ENCODE measurements at regions not wholly inside any gene's neighbourhood (a gene's known extent, or its start where the extent isn't known, plus 50 kb on each side); places are given as distances from the start of the nearest gene placed in this dataset.

DNA sequence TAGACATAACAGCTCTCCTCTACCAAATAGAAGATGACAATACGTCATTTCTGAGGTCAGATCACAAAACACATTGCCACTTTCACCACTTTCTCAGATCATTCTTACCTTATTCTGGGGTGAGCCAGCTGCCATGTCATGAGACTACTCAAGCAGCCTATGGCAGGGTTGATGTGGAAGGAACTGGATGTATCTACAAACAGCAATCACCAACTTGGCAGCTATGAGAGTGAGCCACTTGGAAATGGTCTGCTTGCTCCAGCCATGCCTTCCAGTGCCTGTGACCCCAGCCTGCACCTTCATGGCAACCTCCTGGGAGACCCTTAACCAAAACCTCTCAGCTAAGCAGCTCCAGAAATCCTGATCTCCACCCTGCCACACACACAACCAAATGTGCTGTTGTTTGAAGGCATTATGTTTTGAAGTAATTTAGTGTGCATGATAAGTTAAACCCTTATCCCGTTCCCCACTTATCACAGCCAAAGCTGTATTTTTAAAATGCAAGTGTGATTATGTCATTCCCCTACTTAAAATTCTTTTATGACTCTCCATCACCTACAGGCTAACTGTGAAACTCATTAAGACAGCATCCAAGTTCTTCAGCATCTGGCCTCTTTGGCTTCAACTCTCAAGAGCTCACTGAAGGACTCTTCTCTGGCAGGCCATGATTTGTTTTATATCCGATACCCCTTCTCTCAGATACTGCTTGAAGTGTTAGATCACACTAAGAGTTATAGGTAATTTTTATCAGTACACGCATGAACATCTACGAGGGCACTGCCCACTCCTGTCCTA, 150.6 kb downstream of the LY86 start:
- ChIA-PET CTCF (no interaction called here), POLR2A (ENCODE audit: low non-redundant PET) (no interaction called here)
- no peak for TF ChIP-seq EZH2 (IDR thresholded peaks at IDR 0.05; ENCODE audit: borderline replicate concordance, low read depth, low read length, poor library complexity, severe bottlenecking)
- TF ChIP-seq, protein P1, sequence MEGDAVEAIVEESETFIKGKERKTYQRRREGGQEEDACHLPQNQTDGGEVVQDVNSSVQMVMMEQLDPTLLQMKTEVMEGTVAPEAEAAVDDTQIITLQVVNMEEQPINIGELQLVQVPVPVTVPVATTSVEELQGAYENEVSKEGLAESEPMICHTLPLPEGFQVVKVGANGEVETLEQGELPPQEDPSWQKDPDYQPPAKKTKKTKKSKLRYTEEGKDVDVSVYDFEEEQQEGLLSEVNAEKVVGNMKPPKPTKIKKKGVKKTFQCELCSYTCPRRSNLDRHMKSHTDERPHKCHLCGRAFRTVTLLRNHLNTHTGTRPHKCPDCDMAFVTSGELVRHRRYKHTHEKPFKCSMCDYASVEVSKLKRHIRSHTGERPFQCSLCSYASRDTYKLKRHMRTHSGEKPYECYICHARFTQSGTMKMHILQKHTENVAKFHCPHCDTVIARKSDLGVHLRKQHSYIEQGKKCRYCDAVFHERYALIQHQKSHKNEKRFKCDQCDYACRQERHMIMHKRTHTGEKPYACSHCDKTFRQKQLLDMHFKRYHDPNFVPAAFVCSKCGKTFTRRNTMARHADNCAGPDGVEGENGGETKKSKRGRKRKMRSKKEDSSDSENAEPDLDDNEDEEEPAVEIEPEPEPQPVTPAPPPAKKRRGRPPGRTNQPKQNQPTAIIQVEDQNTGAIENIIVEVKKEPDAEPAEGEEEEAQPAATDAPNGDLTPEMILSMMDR (conservative IDR thresholded peaks at IDR 0.05; ENCODE audit: low read depth, low read length), result no peak
- no peak overlapping the region for H3K27ac ChIP-seq (ENCODE audit: low read depth, low read length, poor library complexity, severe bottlenecking)
- no peak overlapping the region for H3K4me3 ChIP-seq (ENCODE audit: low read depth, low read length, poor library complexity, severe bottlenecking)
- H3K36me3 ChIP-seq (ENCODE audit: insufficient read depth, low read length, poor library complexity, severe bottlenecking), result no peaks in the 10 kb centered on the region
- intact Hi-C loops (cut with micrococcal nuclease; ENCODE audit: unreplicated experiment), result no loop called here
- no TSS peak for BruUV-seq (replicated peaks)
- no peaks in the 10 kb centered on the region for H3K9me3 ChIP-seq (ENCODE audit: low read depth, low read length, poor library complexity, severe bottlenecking)
- no peaks in the 10 kb centered on the region for H3K4me1 ChIP-seq (ENCODE audit: insufficient read depth, low read length, poor library complexity, severe bottlenecking)
- H3K27me3 ChIP-seq (replicated peaks; ENCODE audit: insufficient read depth, low read depth, low read length, poor library complexity), result no peaks in the 10 kb centered on the region
- DNase-seq (ENCODE audit: low spot score), result no peak

- no peak for DNase-seq (ENCODE audit: low spot score)
- H3K36me3 ChIP-seq (ENCODE audit: insufficient read depth, low read length, poor library complexity, severe bottlenecking), result no peaks in the 10 kb centered on the region
- no peak overlapping the region for H3K27ac ChIP-seq (ENCODE audit: low read depth, low read length, poor library complexity, severe bottlenecking)
- no peaks in the 10 kb centered on the region for H3K27me3 ChIP-seq (replicated peaks; ENCODE audit: insufficient read depth, low read depth, low read length, poor library complexity)
- TF ChIP-seq EZH2 (IDR thresholded peaks at IDR 0.05; ENCODE audit: borderline replicate concordance, low read depth, low read length, poor library complexity, severe bottlenecking), result no peak
- TF ChIP-seq, protein P1 (conservative IDR thresholded peaks at IDR 0.05; ENCODE audit: low read depth, low read length), result no peak
- ChIA-PET CTCF (no interaction called here), POLR2A (ENCODE audit: low non-redundant PET) (interaction anchor here (0.6 kb wide), 1 partner anchor 132 kb away, joined by 5 read pairs; no protein-coding TSS in a partner anchor)
- intact Hi-C loops (cut with micrococcal nuclease; ENCODE audit: unreplicated experiment), result no loop called here
- H3K4me3 ChIP-seq (ENCODE audit: low read depth, low read length, poor library complexity, severe bottlenecking), result no peak overlapping the region
- no peaks in the 10 kb centered on the region for H3K9me3 ChIP-seq (ENCODE audit: low read depth, low read length, poor library complexity, severe bottlenecking)
- no peaks in the 10 kb centered on the region for H3K4me1 ChIP-seq (ENCODE audit: insufficient read depth, low read length, poor library complexity, severe bottlenecking)
- BruUV-seq (replicated peaks), result no TSS peak
These were observed 152.1 kb downstream of the LY86 start for GRCh38 chr6:6740595-6740994.

DNA sequence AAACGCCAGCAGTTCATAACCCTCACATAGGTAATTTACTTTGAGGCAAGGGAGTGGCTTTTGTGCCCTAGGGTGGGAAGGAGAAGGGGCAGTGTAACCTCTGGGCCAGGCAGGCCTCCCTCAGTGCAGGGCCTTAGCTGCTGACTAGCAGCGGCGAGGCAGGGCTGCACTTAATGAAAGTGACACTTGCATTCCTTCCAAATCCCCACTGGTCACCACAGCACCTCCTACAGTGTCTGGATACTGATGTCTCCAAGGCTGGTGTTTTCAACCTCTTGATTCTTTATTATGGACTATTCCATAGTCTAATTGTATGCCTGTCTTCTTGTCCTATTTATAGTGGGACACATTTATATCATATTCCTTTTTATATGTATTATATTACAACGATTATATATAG, 152.7 kb downstream of the LY86 start:
- CTCF ChIA-PET, result no interaction called here

More for the DNA sequence above, 152.7 kb downstream of the LY86 start:
- Histone ChIP-seq H3K4me3 (ENCODE audit: low read depth, low read length, poor library complexity, severe bottlenecking) (no peak overlapping the region), H3K36me3 (ENCODE audit: insufficient read depth, low read length, poor library complexity, severe bottlenecking) (no peaks in the 10 kb centered on the region), H3K9me3 (ENCODE audit: low read depth, low read length, poor library complexity, severe bottlenecking) (no peaks in the 10 kb centered on the region), H3K27ac (ENCODE audit: low read depth, low read length, poor library complexity, severe bottlenecking) (no peak overlapping the region), H3K4me1 (ENCODE audit: insufficient read depth, low read length, poor library complexity, severe bottlenecking) (no peaks in the 10 kb centered on the region), H3K27me3 (replicated peaks; ENCODE audit: insufficient read depth, low read depth, low read length, poor library complexity) (no peaks in the 10 kb centered on the region)
- no TSS peak for BruUV-seq (replicated peaks)
- intact Hi-C loops (cut with micrococcal nuclease; ENCODE audit: unreplicated experiment), result no loop called here
- no peak for DNase-seq (ENCODE audit: low spot score)
- POLR2A ChIA-PET (ENCODE audit: low non-redundant PET), result interaction anchor here (0.6 kb wide), 1 partner anchor 132 kb away, joined by 5 read pairs; no protein-coding TSS in a partner anchor
- no peak for TF ChIP-seq EZH2 (IDR thresholded peaks at IDR 0.05; ENCODE audit: borderline replicate concordance, low read depth, low read length, poor library complexity, severe bottlenecking)
